Lower leg skin (tissue), 4 donors: ENCODE measurements at regions not wholly inside any gene's neighbourhood (a gene's known extent, or its start where the extent isn't known, plus 50 kb on each side); places are given as distances from the start of the nearest gene placed in this dataset.

ENCODE experiments used
- DNase-seq, 2 donors: peaks; one replicate each; pipeline ENCODE4 v3.0.0-alpha.2; 2019; ENCODE audit warnings: low spot score in 2 of 2
- H3K4me3 ChIP-seq: fragments of 200-600 bp; sonication (generic); 2 replicates; pipeline ENCODE4 v1.5.1; 2017; ENCODE audit warnings: mild to moderate bottlenecking, low read depth; ENCODE audit not compliant: poor library complexity, severe bottlenecking
- CTCF ChIP-seq, 3 donors: fragments of 450-650 bp; IDR thresholded peaks; one replicate each; pipeline ENCODE4 v1.5.1; 2016; ENCODE audit warnings: antibody characterized with exemption in 3 of 3, mild to moderate bottlenecking in 3 of 3, moderate library complexity in 2 of 3
- POLR2A ChIP-seq, 2 donors: fragments of 450-650 bp; IDR thresholded peaks; one replicate each; pipeline ENCODE4 v1.6.1; 2016 to 2017; ENCODE audit warnings: antibody characterized with exemption in 2 of 2, mild to moderate bottlenecking in 1 of 2, moderate library complexity in 1 of 2
- WGBS, 2 donors: methylation state at CpG; one replicate each; pipeline ENCODE4 v1.1.5; 2018; 5-methylcytosine and 5-hydroxymethylcytosine counted together
- intact Hi-C: fragments of 100-400 bp; cut with DNase I; formaldehyde crosslinking; loops from one replicate; pipeline ENCODE4 v1.15.0; 2023; ENCODE audit warnings: low total_unique reads

DNA sequence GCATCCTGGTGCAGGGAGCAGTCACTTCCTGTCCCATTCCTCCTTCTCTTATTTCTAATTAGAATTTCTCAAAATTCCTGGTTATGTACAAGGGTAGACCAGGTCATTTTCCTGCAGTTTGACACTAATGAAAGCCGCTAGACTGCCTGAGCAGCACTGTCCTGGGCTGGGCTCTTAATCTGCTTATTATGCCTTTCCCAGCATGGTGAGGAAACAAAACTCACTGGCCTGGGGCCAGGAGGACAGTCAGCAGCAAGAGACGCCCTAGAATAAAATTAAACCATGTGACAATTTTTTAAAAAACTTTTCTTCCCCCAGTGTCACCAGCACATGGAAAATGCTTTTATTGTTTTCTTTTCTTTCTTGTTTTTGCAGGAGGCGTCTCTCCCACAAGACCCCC lies 647.5 kb downstream of the TYW1 start:
- 36 to 41% methylated on average over 3 of the region's 3 CpGs for WGBS, 2 donors
- intact Hi-C loops, result no loop called here
- TF ChIP-seq CTCF (IDR thresholded peaks at IDR 0.05) (no peak), POLR2A (IDR thresholded peaks at IDR 0.05) (no peak)
- H3K4me3 ChIP-seq, result no peak overlapping the region
- peak; percentile 29 to 74 for DNase-seq

DNA sequence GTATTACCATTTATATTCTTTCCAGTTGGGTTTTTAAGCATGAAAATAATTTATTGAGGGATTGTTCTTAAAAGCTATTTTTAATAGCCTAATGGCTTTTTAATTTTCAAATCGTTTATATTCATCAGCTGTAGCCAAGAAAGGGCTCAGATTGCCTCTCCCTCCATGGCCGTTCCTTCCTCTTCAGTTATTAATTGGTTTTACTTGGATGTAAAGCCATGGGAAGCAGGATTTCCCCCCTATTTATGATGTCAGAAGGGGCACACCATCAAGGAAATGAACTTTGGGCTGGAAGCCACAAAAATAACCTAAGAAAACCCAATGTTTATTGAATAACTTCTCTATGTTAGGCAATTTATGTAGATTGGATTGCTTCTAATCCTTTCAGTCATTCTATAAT lies 656.3 kb downstream of the TYW1 start:
- WGBS, 2 donors, result 49 to 64% methylated on average over 2 of the region's 2 CpGs
- H3K4me3 ChIP-seq, result no peak overlapping the region
- intact Hi-C loops, result no loop called here
- no peak for DNase-seq
- no peak for TF ChIP-seq POLR2A (IDR thresholded peaks at IDR 0.05)
- TF ChIP-seq CTCF (IDR thresholded peaks at IDR 0.05), result no peak

DNA sequence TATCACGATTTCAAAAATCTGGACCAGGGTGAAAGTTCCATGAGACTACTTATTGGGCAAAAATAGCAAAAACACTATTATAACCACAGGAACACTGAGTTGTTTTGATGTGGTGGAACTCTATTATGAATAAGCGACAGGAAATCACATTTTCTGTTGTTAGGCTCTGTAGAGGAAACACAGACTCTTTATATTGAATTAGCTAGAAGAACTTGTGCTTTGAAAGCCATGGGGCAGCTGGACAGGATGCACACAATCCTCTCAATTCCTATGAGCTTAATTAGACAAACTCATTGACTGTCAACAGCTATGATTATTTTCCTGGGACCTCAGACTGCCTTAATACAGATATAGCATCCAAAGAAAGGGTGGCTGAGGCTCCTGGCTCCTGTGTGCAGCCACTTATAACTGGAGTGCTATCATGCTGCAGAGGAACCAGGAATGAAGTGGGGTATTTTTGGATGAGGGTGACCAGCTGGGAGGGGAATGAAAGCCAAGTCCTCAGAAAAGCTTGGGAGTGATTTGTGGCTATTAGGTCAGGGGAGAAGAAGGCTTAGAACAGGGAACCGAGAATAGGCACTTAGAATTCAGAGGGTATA lies 657.3 kb downstream of the TYW1 start:
- WGBS, 2 donors, result 49 to 60% methylated on average over 3 of the region's 3 CpGs
- DNase-seq, result peak in 1 of 2 donors; percentile 18
- intact Hi-C loops, result no loop called here
- no peak overlapping the region for H3K4me3 ChIP-seq
- TF ChIP-seq CTCF (IDR thresholded peaks at IDR 0.05) (no peak), POLR2A (IDR thresholded peaks at IDR 0.05) (no peak)

DNA sequence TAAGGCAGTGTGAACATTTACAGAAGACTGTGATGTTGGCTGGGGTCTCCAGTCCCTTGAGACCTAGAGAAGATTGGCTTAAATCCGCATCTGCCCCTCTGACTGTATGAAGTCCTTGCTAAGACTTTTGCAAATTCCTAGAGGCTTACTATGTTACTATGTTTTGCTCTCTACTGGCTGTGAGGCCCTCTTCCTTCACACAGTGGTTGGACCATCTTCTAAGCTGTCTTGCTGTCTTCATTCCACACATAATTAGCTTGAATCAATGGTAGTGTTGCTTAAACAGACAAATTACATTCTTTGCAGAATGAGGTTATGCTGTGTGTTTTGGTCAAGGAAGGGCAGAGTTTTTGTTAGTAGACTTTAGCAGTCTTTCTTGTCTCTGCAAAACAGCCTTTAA lies 658.0 kb downstream of the TYW1 start:
- TF ChIP-seq CTCF (IDR thresholded peaks at IDR 0.05), result no peak
- no peak for TF ChIP-seq POLR2A (IDR thresholded peaks at IDR 0.05)
- intact Hi-C loops, result no loop called here
- no peak overlapping the region for H3K4me3 ChIP-seq
- no peak for DNase-seq
- WGBS, 2 donors, result 75 to 82% methylated on average over 1 of the region's 1 CpG

- DNase-seq, result no peak
- TF ChIP-seq CTCF (IDR thresholded peaks at IDR 0.05) (no peak), POLR2A (IDR thresholded peaks at IDR 0.05) (no peak)
- H3K4me3 ChIP-seq, result no peak overlapping the region
- intact Hi-C loops, result no loop called here
These were observed 658.5 kb downstream of the TYW1 start for GRCh38 chr7:67655168-67655567.

GRCh38 chr7:67659091-67659490 lies 662.5 kb downstream of the TYW1 start:
- intact Hi-C loops, result no loop called here
- TF ChIP-seq POLR2A (IDR thresholded peaks at IDR 0.05) (no peak), CTCF (IDR thresholded peaks at IDR 0.05) (no peak)
- H3K4me3 ChIP-seq, result no peak overlapping the region
- peak in 1 of 2 donors; percentile 7 for DNase-seq
